Choroid plexus epithelial cell (primary cell): ENCODE measurements at regions not wholly inside any gene's neighbourhood (a gene's known extent, or its start where the extent isn't known, plus 50 kb on each side); places are given as distances from the start of the nearest gene placed in this dataset.
"Not testable (repeated sequence)": the region's sequence is repeated elsewhere in the genome, so short reads cannot be mapped to it uniquely, and the experiment has no call there.

Experiments used
- DNase-seq: peaks from one replicate; pipeline ENCODE4 v3.0.0-alpha.2; 2010; ENCODE audit warnings: low read depth
- H3K4me3 ChIP-seq: 2 replicates; pipeline ENCODE4 v1.5.1; 2011; ENCODE audit warnings: low read depth, mild to moderate bottlenecking, control low read depth, low read length, moderate library complexity
- TF ChIP-seq, protein P1 (sequence below): conservative IDR thresholded peaks from 2 replicates; pipeline ENCODE4 v1.5.1; 2011; ENCODE audit warnings: low read depth, mild to moderate bottlenecking, control low read depth, inconsistent platforms, low read length, moderate library complexity

DNA sequence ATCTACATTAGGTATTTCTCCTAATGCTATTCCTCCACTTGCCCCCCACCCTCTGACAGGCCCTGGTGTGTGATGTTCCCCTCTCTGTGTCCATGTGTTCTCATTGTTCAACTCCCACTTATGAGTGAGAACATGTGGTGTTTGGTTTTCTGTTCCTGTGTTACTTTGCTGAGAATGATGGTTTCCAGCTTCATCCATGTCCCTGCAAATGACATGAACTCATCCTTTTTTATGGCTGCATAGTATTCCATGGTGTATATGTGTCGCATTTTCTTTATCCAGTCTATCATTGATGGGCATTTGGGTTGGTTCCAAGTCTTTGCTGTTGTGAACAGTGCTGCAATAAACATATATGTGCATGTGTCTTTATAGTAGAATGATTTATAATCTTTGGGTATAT, 50.6 kb upstream of the GRHL3 start:
- not testable (repeated sequence) for DNase-seq, H3K4me3 ChIP-seq

- H3K4me3 ChIP-seq: no peak overlapping the region
- no peak for DNase-seq
- TF ChIP-seq, protein P1, sequence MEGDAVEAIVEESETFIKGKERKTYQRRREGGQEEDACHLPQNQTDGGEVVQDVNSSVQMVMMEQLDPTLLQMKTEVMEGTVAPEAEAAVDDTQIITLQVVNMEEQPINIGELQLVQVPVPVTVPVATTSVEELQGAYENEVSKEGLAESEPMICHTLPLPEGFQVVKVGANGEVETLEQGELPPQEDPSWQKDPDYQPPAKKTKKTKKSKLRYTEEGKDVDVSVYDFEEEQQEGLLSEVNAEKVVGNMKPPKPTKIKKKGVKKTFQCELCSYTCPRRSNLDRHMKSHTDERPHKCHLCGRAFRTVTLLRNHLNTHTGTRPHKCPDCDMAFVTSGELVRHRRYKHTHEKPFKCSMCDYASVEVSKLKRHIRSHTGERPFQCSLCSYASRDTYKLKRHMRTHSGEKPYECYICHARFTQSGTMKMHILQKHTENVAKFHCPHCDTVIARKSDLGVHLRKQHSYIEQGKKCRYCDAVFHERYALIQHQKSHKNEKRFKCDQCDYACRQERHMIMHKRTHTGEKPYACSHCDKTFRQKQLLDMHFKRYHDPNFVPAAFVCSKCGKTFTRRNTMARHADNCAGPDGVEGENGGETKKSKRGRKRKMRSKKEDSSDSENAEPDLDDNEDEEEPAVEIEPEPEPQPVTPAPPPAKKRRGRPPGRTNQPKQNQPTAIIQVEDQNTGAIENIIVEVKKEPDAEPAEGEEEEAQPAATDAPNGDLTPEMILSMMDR: no peak
These were observed 52.2 kb upstream of the GRHL3 start for GRCh38 chr1:24266998-24267397.

GRCh38 chr1:24266398-24266941, 52.7 kb upstream of the GRHL3 start:
- no peak overlapping the region for H3K4me3 ChIP-seq
- TF ChIP-seq, protein P1: no peak
- peak; percentile 67 for DNase-seq

DNA sequence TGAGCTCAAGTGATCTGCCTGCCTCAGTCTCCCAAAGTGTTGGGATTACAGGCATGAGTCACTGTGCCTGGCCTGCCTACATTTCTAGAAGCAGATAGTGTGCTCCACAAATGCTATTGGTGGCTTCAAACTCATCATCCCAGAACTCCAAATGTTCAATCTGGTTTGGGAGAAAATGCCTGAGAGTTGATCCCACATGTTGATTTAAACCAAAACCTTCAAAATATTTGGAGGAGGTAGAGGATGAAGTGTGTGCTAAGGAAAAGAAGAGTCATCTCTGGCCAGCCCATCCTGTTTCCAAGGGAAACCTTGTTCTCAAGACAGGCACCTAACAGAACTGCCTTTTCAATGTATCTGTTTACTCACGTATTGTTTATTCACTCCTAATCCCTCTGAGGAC, 55.4 kb upstream of the GRHL3 start:
- H3K4me3 ChIP-seq: no peak overlapping the region
- DNase-seq: no peak
- TF ChIP-seq, protein P1: no peak

DNA sequence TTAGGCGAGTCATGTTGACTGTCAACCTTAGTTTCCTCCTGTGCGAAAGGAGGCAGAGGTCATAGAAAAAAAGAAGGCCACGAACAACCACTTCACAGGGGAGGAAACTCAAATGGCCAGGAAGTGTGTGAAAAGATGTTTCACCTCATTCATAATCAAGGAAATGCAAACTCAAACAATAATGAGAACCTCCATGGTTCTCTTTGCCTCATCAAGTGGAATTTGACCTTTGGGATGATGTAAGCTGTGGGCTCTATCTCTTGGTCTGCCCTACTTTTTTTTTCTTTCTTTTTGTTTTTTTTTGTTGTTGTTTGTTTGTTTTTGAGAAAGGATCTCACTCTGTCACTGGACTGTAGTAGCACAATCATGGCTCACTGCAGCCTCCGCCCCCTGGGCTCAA, 55.9 kb upstream of the GRHL3 start:
- TF ChIP-seq, protein P1: no peak
- no peak overlapping the region for H3K4me3 ChIP-seq
- no peak for DNase-seq

- TF ChIP-seq, protein P1: no peak
- H3K4me3 ChIP-seq: no peak overlapping the region
- DNase-seq: no peak
These were observed 57.2 kb upstream of the GRHL3 start for GRCh38 chr1:24261977-24262376.

GRCh38 chr1:24258735-24259424, 60.3 kb upstream of the GRHL3 start:
- no peak for DNase-seq
- TF ChIP-seq, protein P1: no peak

More at GRCh38 chr1:24258735-24259424, 60.3 kb upstream of the GRHL3 start:
- H3K4me3 ChIP-seq: no peak overlapping the region
